Neural progenitor cell (in vitro differentiated cells): ENCODE measurements at regions not wholly inside any gene's neighbourhood (a gene's known extent, or its start where the extent isn't known, plus 50 kb on each side); places are given as distances from the start of the nearest gene placed in this dataset.

Source experiments
- DNase-seq: peaks from one replicate; pipeline ENCODE4 v3.0.0-alpha.2; 2016; ENCODE audit warnings: low spot score
- H2AFZ ChIP-seq: fragments of 200-600 bp; sonication (generic); replicated peaks from 2 replicates; pipeline ENCODE4 v1.6.1; 2016; ENCODE audit warnings: antibody characterized with exemption
- H3F3A ChIP-seq: fragments of 200-600 bp; sonication (generic); 2 replicates; pipeline ENCODE4 v1.6.1; 2016; ENCODE audit warnings: antibody characterized with exemption, low read depth
- H3K27ac ChIP-seq: fragments of 200-600 bp; sonication (generic); 2 replicates; pipeline ENCODE4 v1.5.1; 2016; ENCODE audit warnings: mild to moderate bottlenecking
- H3K27me3 ChIP-seq: fragments of 200-600 bp; sonication (generic); 2 replicates; pipeline ENCODE4 v1.6.1; 2016; ENCODE audit warnings: mild to moderate bottlenecking, moderate library complexity
- H3K36me3 ChIP-seq: fragments of 200-600 bp; sonication (generic); 2 replicates; pipeline ENCODE4 v1.5.1; 2016
- H3K4me1 ChIP-seq: fragments of 200-600 bp; sonication (generic); 2 replicates; pipeline ENCODE4 v1.6.1; 2016; ENCODE audit warnings: mixed run types
- H3K4me2 ChIP-seq: fragments of 200-600 bp; sonication (generic); 2 replicates; pipeline ENCODE4 v1.6.1; 2016
- H3K4me3 ChIP-seq: fragments of 200-600 bp; sonication (generic); 2 replicates; pipeline ENCODE4 v1.5.1; 2016
- H3K79me2 ChIP-seq: fragments of 200-600 bp; sonication (generic); 2 replicates; pipeline ENCODE4 v1.6.1; 2016; ENCODE audit warnings: low read depth
- H3K9ac ChIP-seq: fragments of 200-600 bp; sonication (generic); 2 replicates; pipeline ENCODE4 v1.6.1; 2016
- H3K9me3 ChIP-seq: fragments of 200-600 bp; sonication (generic); 2 replicates; pipeline ENCODE4 v1.5.1; 2016; ENCODE audit warnings: low read depth
- H4K20me1 ChIP-seq: fragments of 200-600 bp; sonication (generic); 2 replicates; pipeline ENCODE4 v1.6.1; 2016; ENCODE audit warnings: low read depth
- H3K27ac Mint-ChIP-seq: 3 replicates; pipeline ENCODE4 v1.8.0; 2021; ENCODE audit warnings: mixed read lengths
- H3K27me3 Mint-ChIP-seq: 2 replicates; pipeline ENCODE4 v1.8.0; 2022; ENCODE audit warnings: low read depth, mild to moderate bottlenecking, inconsistent platforms, moderate library complexity, mixed read lengths; ENCODE audit not compliant: insufficient read depth
- H3K36me3 Mint-ChIP-seq: 3 replicates; pipeline ENCODE4 v1.8.0; 2021; ENCODE audit warnings: mixed read lengths
- H3K4me1 Mint-ChIP-seq: 3 replicates; pipeline ENCODE4 v1.8.0; 2021; ENCODE audit warnings: mixed read lengths
- H3K4me3 Mint-ChIP-seq: 3 replicates; pipeline ENCODE4 v1.8.0; 2021; ENCODE audit warnings: mild to moderate bottlenecking, moderate library complexity, mixed read lengths
- H3K9me3 Mint-ChIP-seq: 3 replicates; pipeline ENCODE4 v1.8.0; 2020; ENCODE audit warnings: mixed read lengths
- CTCF ChIP-seq: fragments of 200-600 bp; sonication (generic); IDR thresholded peaks from 2 replicates; pipeline ENCODE4 v1.5.1; 2017; ENCODE audit warnings: antibody characterized with exemption, mild to moderate bottlenecking
- EZH2 ChIP-seq: fragments of 200-600 bp; sonication (generic); IDR thresholded peaks from 2 replicates; pipeline ENCODE4 v1.6.1; 2017; ENCODE audit warnings: antibody characterized with exemption, mild to moderate bottlenecking, moderate library complexity
- EZH2phosphoT487 ChIP-seq: fragments of 200-600 bp; sonication (generic); IDR thresholded peaks from 2 replicates; pipeline ENCODE4 v1.6.1; 2017; ENCODE audit warnings: antibody characterized with exemption

DNA sequence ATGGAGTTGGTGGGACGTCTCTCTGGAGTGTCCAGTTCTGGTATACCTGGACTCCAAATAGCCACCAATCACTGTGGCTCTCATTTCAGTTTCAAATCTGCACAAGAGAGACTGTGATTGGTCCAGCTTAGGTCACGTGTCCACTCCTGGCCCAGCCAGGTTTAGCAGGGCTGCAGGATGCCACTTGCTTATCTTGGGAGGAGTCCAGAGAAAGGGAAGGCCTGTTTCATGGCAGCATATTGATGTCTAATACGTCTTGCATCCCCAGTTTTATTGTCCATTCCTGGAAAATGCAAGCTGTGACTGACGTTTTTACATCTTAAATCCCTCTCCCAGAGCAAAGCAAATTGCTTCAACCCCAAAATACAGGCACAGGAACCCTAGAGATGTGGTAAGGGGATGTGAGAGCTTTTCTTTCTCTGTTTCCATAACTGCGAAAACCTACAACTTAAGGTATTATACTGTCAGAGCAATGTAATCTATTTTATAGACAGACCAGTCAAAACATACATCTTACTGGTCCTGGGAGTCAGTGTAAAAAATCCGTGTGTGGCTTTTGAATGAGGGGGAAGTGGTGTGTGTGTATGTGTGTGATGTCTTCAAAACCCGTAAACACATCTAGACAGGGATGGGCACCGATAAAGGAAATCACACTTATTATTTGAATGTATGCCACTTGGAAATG is 274.4 kb downstream of the TLE3 start:
- Mint-ChIP-seq H3K36me3 (no peaks in the 10 kb centered on the region), H3K27ac (no peak overlapping the region), H3K4me3 (no peak overlapping the region), H3K4me1 (peaks cover 60% of the 10 kb centered on the region), H3K9me3 (peaks cover 4% of the 10 kb centered on the region), H3K27me3 (peaks cover 24% of the 10 kb centered on the region)
- Histone ChIP-seq H3K9me3 (no peaks in the 10 kb centered on the region), H3K27ac (no peak overlapping the region), H3K4me1 (peaks cover 40% of the 10 kb centered on the region), H2AFZ (no peak overlapping the region), H4K20me1 (no peaks in the 10 kb centered on the region), H3K4me2 (no peak overlapping the region), H3F3A (peaks cover 24% of the 10 kb centered on the region), H3K79me2 (no peaks in the 10 kb centered on the region), H3K27me3 (no peaks in the 10 kb centered on the region), H3K4me3 (no peak overlapping the region), H3K36me3 (no peaks in the 10 kb centered on the region), H3K9ac (no peak overlapping the region)
- DNase-seq: no peak
- TF ChIP-seq CTCF: no peak
- no peak for TF ChIP-seq EZH2
- no peak for TF ChIP-seq EZH2phosphoT487

GRCh38 chr15:69824075-69824876 is 273.4 kb downstream of the TLE3 start:
- H3K27ac Mint-ChIP-seq: no peak overlapping the region
- Histone ChIP-seq H3F3A (peaks cover 24% of the 10 kb centered on the region), H3K4me3 (no peak overlapping the region), H3K9ac (no peak overlapping the region), H3K4me2 (peak overlapping the region; percentile 43), H3K9me3 (no peaks in the 10 kb centered on the region), H3K79me2 (no peaks in the 10 kb centered on the region), H4K20me1 (no peaks in the 10 kb centered on the region), H3K36me3 (no peaks in the 10 kb centered on the region), H3K4me1 (peaks cover 35% of the 10 kb centered on the region), H2AFZ (no peak overlapping the region), H3K27ac (no peak overlapping the region), H3K27me3 (no peaks in the 10 kb centered on the region)
- TF ChIP-seq EZH2phosphoT487 (no peak), CTCF (no peak), EZH2 (no peak)
- H3K4me3 Mint-ChIP-seq: no peak overlapping the region
- DNase-seq: peak; percentile 42
- peaks cover 4% of the 10 kb centered on the region for H3K9me3 Mint-ChIP-seq
- H3K4me1 Mint-ChIP-seq: peaks cover 60% of the 10 kb centered on the region
- H3K27me3 Mint-ChIP-seq: peaks cover 24% of the 10 kb centered on the region
- H3K36me3 Mint-ChIP-seq: no peaks in the 10 kb centered on the region

DNA sequence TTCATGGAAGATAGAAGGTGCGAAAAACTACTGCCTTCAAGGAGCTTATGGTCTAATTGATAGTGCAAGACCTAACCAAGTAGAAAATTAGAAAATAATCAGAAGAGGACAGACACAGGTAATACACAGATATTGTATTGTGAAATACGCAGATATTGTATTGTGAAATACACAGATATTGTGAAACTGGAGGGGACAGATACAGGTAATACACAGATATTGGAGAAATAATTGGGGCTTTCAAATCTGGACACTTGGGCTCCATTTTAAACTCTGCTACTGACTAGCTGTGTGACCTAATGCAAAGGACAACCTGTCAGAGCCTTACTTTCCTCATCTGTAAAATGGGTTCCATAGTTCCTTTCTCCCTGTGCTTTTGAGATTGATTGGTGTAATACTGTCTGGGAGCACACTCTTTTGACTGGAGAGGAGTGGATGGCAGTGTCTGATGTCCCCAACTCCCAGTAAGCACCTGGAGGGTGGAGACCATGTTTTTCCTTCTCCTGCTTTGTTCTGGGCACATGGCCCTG is 272.8 kb downstream of the TLE3 start:
- no peak overlapping the region for H3K27ac ChIP-seq
- no peaks in the 10 kb centered on the region for H3K79me2 ChIP-seq
- peaks cover 36% of the 10 kb centered on the region for H3K4me1 ChIP-seq
- no peak for TF ChIP-seq EZH2
- TF ChIP-seq EZH2phosphoT487: no peak
- no peak for TF ChIP-seq CTCF
- H2AFZ ChIP-seq: no peak overlapping the region
- no peak for DNase-seq
- peak overlapping the region; percentile 54 for H3K27ac Mint-ChIP-seq
- H3F3A ChIP-seq: peaks cover 24% of the 10 kb centered on the region
- no peaks in the 10 kb centered on the region for H4K20me1 ChIP-seq
- no peak overlapping the region for H3K9ac ChIP-seq
- H3K4me3 ChIP-seq: no peak overlapping the region
- H3K4me2 ChIP-seq: no peak overlapping the region
- peaks cover 4% of the 10 kb centered on the region for H3K9me3 Mint-ChIP-seq
- no peaks in the 10 kb centered on the region for H3K9me3 ChIP-seq
- H3K4me1 Mint-ChIP-seq: peaks cover 64% of the 10 kb centered on the region
- no peaks in the 10 kb centered on the region for H3K27me3 ChIP-seq
- H3K4me3 Mint-ChIP-seq: no peak overlapping the region
- H3K36me3 Mint-ChIP-seq: no peaks in the 10 kb centered on the region
- H3K36me3 ChIP-seq: no peaks in the 10 kb centered on the region
- H3K27me3 Mint-ChIP-seq: peaks cover 24% of the 10 kb centered on the region
